ENCODE measurements at regions not wholly inside any gene's neighbourhood (a gene's known extent, or its start where the extent isn't known, plus 50 kb on each side); places are given as distances from the start of the nearest gene placed in this dataset.

DNA sequence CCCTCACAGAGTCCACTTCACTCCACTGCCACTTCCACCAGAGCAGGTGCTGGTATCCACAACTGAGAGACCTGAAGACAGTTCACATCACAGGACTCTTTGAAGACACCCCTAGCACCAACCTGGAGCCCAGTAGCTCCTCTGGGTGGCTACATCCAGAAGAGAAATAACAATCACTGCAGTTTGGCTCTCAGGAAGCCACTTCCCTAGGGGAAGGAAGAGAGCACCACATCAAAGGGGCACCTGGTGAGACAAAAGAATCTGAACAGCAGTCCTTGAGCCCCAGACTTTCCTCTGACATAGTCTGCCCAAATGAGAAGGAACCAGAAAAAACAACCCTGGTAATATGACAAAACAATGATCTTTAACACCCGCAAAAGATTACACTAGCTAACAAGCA, 113.2 kb downstream of the TENT5C start:
- Histone ChIP-seq H3K4me3 (no peak overlapping the region), H3K27me3 (ENCODE audit: low read depth) (no peaks in the 10 kb centered on the region), H3K4me1 (no peaks in the 10 kb centered on the region), H3K36me3 (no peaks in the 10 kb centered on the region), H3K27ac (no peak overlapping the region), H3K9me3 (peaks cover 9% of the 10 kb centered on the region)
- TF ChIP-seq, protein P1, sequence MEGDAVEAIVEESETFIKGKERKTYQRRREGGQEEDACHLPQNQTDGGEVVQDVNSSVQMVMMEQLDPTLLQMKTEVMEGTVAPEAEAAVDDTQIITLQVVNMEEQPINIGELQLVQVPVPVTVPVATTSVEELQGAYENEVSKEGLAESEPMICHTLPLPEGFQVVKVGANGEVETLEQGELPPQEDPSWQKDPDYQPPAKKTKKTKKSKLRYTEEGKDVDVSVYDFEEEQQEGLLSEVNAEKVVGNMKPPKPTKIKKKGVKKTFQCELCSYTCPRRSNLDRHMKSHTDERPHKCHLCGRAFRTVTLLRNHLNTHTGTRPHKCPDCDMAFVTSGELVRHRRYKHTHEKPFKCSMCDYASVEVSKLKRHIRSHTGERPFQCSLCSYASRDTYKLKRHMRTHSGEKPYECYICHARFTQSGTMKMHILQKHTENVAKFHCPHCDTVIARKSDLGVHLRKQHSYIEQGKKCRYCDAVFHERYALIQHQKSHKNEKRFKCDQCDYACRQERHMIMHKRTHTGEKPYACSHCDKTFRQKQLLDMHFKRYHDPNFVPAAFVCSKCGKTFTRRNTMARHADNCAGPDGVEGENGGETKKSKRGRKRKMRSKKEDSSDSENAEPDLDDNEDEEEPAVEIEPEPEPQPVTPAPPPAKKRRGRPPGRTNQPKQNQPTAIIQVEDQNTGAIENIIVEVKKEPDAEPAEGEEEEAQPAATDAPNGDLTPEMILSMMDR (IDR thresholded peaks at IDR 0.05) = no peak
- intact Hi-C loops (cut with DNase I) = no loop called here
- ATAC-seq = no peak
- no peak for DNase-seq

DNA sequence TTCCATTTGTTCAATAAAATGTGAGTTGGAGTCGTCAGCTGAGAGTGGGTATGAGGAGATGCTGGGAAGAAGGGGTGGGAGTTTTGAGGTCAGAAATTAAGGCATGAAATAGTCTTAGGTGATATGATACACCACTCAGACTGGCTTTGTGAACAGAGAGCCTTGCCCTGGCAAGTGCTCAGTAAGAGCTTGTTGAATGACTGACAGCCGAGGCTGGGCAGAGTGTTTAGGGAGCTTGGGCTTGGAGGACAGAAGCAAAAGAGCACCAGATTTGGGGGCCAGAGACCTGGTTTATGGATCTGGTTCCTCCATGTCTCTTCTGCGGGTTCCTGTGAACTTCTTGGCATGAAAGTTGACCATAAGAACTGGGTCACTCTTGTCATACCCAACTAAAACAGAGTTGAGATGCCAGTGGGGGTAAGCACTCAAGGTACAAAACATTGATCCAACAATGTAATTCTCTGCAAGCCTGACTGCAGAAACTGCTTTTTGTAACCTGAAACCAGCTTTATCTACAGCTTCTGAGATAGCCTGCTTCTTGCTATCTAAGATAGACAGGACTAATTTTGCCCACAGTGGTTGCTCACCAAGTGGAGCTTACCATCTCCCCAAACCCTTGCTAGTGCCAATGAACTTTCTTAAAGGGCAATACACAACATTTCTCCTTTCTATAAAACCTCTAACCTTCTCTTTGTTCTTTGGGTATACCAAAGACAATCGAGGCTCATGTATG, 126.4 kb downstream of the TENT5C start:
- Histone ChIP-seq H3K27me3 (ENCODE audit: low read depth) (no peaks in the 10 kb centered on the region), H3K27ac (no peak overlapping the region), H3K4me1 (peaks cover 16% of the 10 kb centered on the region), H3K36me3 (no peaks in the 10 kb centered on the region), H3K4me3 (no peak overlapping the region), H3K9me3 (peaks cover 13% of the 10 kb centered on the region)
- TF ChIP-seq, protein P1 (IDR thresholded peaks at IDR 0.05) = no peak
- ATAC-seq = no peak
- no peak for DNase-seq
- intact Hi-C loops (cut with DNase I) = no loop called here

- ATAC-seq (peak in 1 of 2 donors; percentile 32), DNase-seq (no peak)
- H3K36me3 ChIP-seq = no peaks in the 10 kb centered on the region
- H3K27ac ChIP-seq = no peak overlapping the region
- intact Hi-C loops (cut with DNase I) = no loop called here
- H3K9me3 ChIP-seq = peaks cover 12% of the 10 kb centered on the region
- TF ChIP-seq, protein P1 (IDR thresholded peaks at IDR 0.05) = no peak
- H3K27me3 ChIP-seq (ENCODE audit: low read depth) = no peaks in the 10 kb centered on the region
- H3K4me1 ChIP-seq = peaks cover 16% of the 10 kb centered on the region
- no peak overlapping the region for H3K4me3 ChIP-seq
Measured at GRCh38 chr1:117732956-117733355, 127.1 kb downstream of the TENT5C start.

DNA sequence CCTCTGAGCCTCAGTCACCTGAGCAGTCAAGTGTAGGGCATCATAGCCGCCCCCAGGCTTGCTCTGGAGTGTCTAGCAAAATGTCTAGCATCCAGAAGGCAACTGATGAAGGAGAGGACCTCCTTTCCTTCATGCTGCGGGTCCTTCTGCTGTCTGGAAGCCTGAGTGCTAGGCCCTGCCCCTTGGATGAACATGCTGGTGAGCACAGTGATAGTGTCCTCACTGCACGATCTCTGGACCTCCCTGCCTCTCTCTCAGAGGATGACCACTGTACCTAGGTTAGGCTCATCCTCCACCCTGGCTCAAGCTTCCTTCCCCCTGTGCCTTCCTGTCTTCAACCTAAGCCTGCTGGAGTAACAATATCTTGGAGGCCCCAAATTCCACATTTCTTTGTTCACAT, 128.6 kb downstream of the TENT5C start:
- H3K36me3 ChIP-seq = no peaks in the 10 kb centered on the region
- no peaks in the 10 kb centered on the region for H3K27me3 ChIP-seq (ENCODE audit: low read depth)
- TF ChIP-seq, protein P1 (IDR thresholded peaks at IDR 0.05) = no peak
- no peak for DNase-seq
- H3K4me3 ChIP-seq = no peak overlapping the region
- H3K9me3 ChIP-seq = no peaks in the 10 kb centered on the region
- H3K27ac ChIP-seq = peak overlapping the region; percentile 59
- intact Hi-C loops (cut with DNase I) = no loop called here
- peaks cover 16% of the 10 kb centered on the region for H3K4me1 ChIP-seq
- ATAC-seq = peak; percentile 48 to 50

GRCh38 chr1:117735045-117735992, 129.5 kb downstream of the TENT5C start:
- Histone ChIP-seq H3K36me3 (no peaks in the 10 kb centered on the region), H3K9me3 (no peaks in the 10 kb centered on the region), H3K4me3 (peak overlapping the region; percentile 38), H3K4me1 (peaks cover 16% of the 10 kb centered on the region), H3K27me3 (ENCODE audit: low read depth) (no peaks in the 10 kb centered on the region), H3K27ac (peak overlapping the region; percentile 59)
- intact Hi-C loops (cut with DNase I) = no loop called here
- TF ChIP-seq, protein P1 (IDR thresholded peaks at IDR 0.05) = no peak
- ATAC-seq (peak; percentile 64 to 82), DNase-seq (no peak)
